Endothelial cell of umbilical vein (primary cell): ENCODE measurements at regions not wholly inside any gene's neighbourhood (a gene's known extent, or its start where the extent isn't known, plus 50 kb on each side); places are given as distances from the start of the nearest gene placed in this dataset.

Experiments used
- BruUV-seq: library from RNA; stranded (reverse); fragments of 400-500 nt; replicated peaks from 2 replicates; lab custom pipeline; 2021; lab: Mats Ljungman, UMichigan
- CTCF ChIA-PET: fragments of 300-600, 350-600 bp; sonication (Branson Sonifier 250); formaldehyde crosslinking; loops from one replicate; lab custom pipeline; 2021; ENCODE audit warnings: antibody characterized with exemption, inconsistent platforms; lab: Charles Lee
- POLR2A ChIA-PET: fragments of 300-600, 350-600 bp; sonication (Branson Sonifier 250); formaldehyde crosslinking; loops from one replicate; lab custom pipeline; 2021; ENCODE audit warnings: antibody characterized with exemption, inconsistent platforms; lab: Charles Lee
- DNase-seq: peaks from one replicate; pipeline ENCODE4 v3.0.0-alpha.2; 2011; ENCODE audit warnings: low read depth, low spot score
- FAIRE-seq: peaks from 2 replicates; lab custom pipeline; 2011; peaks lifted over from hg19 to GRCh38; lab: Jason Lieb, UNC
- H2AFZ ChIP-seq: 2 replicates; pipeline ENCODE4 v1.6.0; 2012; ENCODE audit warnings: low read depth, low read length, control low read depth, inconsistent platforms
- H3K27ac ChIP-seq: 2 replicates; pipeline ENCODE4 v1.5.1; 2011; ENCODE audit warnings: low read depth, mild to moderate bottlenecking, control low read depth, low read length, moderate library complexity; ENCODE audit not compliant: insufficient read depth
- H3K27me3 ChIP-seq, 2 experiments: 2 replicates each; pipeline versions ENCODE4 v1.6.0 to v1.6.1; 2011; ENCODE audit warnings: low read length in 2 of 2, mixed read lengths in 1 of 2; ENCODE audit not compliant: control insufficient read depth in 2 of 2, insufficient read depth in 2 of 2
- H3K36me3 ChIP-seq, 2 experiments: 2 replicates in 1 of 2; 3 replicates in 1 of 2; pipeline ENCODE4 v1.5.1; 2011; ENCODE audit warnings: low read length in 2 of 2, mild to moderate bottlenecking in 1 of 2, moderate library complexity in 1 of 2; ENCODE audit not compliant: control insufficient read depth in 2 of 2, insufficient read depth in 2 of 2; ENCODE audit errors: extremely low read depth in 1 of 2
- H3K4me1 ChIP-seq: 3 replicates; pipeline ENCODE4 v1.5.1; 2011; ENCODE audit warnings: mild to moderate bottlenecking, low read length; ENCODE audit not compliant: control insufficient read depth, insufficient read depth; ENCODE audit errors: extremely low read depth
- H3K4me2 ChIP-seq: 2 replicates; pipeline ENCODE4 v1.6.1; 2011; ENCODE audit warnings: low read length, control low read depth, mixed read lengths; ENCODE audit not compliant: insufficient read depth
- H3K4me3 ChIP-seq, 3 experiments: fragments of 200-600 bp in 1 of 3; sonication (generic), shearing (Covaris generic) in 1 of 3; replicated peaks in 1 of 3; 2 replicates each; pipeline ENCODE4 v1.5.1; 2011 to 2016; ENCODE audit warnings: control low read depth in 3 of 3, low read length in 3 of 3, mild to moderate bottlenecking in 2 of 3, inconsistent platforms in 1 of 3, low read depth in 1 of 3, moderate library complexity in 1 of 3; ENCODE audit not compliant: insufficient read depth in 1 of 3
- H3K79me2 ChIP-seq: 2 replicates; pipeline ENCODE4 v1.6.0; 2012; ENCODE audit warnings: low read length, inconsistent platforms; ENCODE audit not compliant: control insufficient read depth, insufficient read depth
- H3K9ac ChIP-seq: replicated peaks from 2 replicates; pipeline ENCODE3; 2011; ENCODE audit warnings: low read length, control low read depth; ENCODE audit not compliant: insufficient read depth; ENCODE audit errors: extremely low read depth
- H3K9me1 ChIP-seq: replicated peaks from 3 replicates; pipeline ENCODE4 v1.6.0; 2011; ENCODE audit warnings: mild to moderate bottlenecking, low read length; ENCODE audit not compliant: control insufficient read depth, insufficient read depth; ENCODE audit errors: extremely low read depth
- H3K9me3 ChIP-seq: replicated peaks from 2 replicates; pipeline ENCODE4 v1.5.1; 2012; ENCODE audit warnings: low read length, inconsistent platforms; ENCODE audit not compliant: control insufficient read depth, insufficient read depth
- H4K20me1 ChIP-seq: replicated peaks from 2 replicates; pipeline ENCODE3; 2011; ENCODE audit warnings: mild to moderate bottlenecking, low read length; ENCODE audit not compliant: control insufficient read depth, insufficient read depth; ENCODE audit errors: extremely low read depth
- EZH2 ChIP-seq: IDR thresholded peaks from 2 replicates; pipeline ENCODE4 v1.6.1; 2012; ENCODE audit warnings: borderline replicate concordance, low read depth, mild to moderate bottlenecking, moderate library complexity, low read length, inconsistent platforms; ENCODE audit not compliant: severe bottlenecking
- FOS ChIP-seq: IDR thresholded peaks from 2 replicates; pipeline ENCODE4 v1.6.1; 2011; ENCODE audit warnings: mild to moderate bottlenecking, low read length, moderate library complexity, borderline replicate concordance; ENCODE audit not compliant: insufficient read depth
- GATA2 ChIP-seq: IDR thresholded peaks from 2 replicates; pipeline ENCODE4 v1.7.0; 2011; ENCODE audit warnings: low read depth, mild to moderate bottlenecking, moderate library complexity, mixed read lengths, low read length; ENCODE audit not compliant: insufficient read length, insufficient read depth
- JUN ChIP-seq: IDR thresholded peaks from 2 replicates; pipeline ENCODE4 v1.6.1; 2011; ENCODE audit warnings: borderline replicate concordance, low read depth; ENCODE audit not compliant: insufficient read length, insufficient read depth
- MYC ChIP-seq: IDR thresholded peaks from one replicate; pipeline ENCODE4 v1.6.1; 2011; ENCODE audit warnings: mild to moderate bottlenecking, low read depth, low read length
- POLR2A ChIP-seq: IDR thresholded peaks from 2 replicates; pipeline ENCODE4 v1.6.1; 2012; ENCODE audit warnings: low read depth, mild to moderate bottlenecking, control low read depth, low read length
- POLR2AphosphoS5 ChIP-seq: IDR thresholded peaks from 2 replicates; pipeline ENCODE4 v1.6.1; 2012; ENCODE audit warnings: low read depth, mild to moderate bottlenecking, control low read depth, low read length, moderate library complexity; ENCODE audit not compliant: insufficient read depth
- dilution Hi-C: fragments of 300-500 bp; cut with MboI; formaldehyde crosslinking; loops from one replicate; pipeline ENCODE4 v1.15.0; 2019; ENCODE audit warnings: low sequenced_read_pairs; ENCODE audit not compliant: extremely low pct_ligation_motif_present
- intact Hi-C: fragments of 100-400 bp; cut with micrococcal nuclease; formaldehyde crosslinking; loops from one replicate; pipeline ENCODE4 v1.10.0; 2022
- TF ChIP-seq, protein P1 (sequence below), 2 donors: IDR thresholded peaks; 1 replicate in 1 of 2; 2 replicates in 1 of 2; pipeline ENCODE4 v1.5.1; 2011; ENCODE audit warnings: low read length in 2 of 2, mild to moderate bottlenecking in 2 of 2, moderate library complexity in 2 of 2, control low read depth in 1 of 2, inconsistent platforms in 1 of 2, low read depth in 1 of 2; ENCODE audit not compliant: insufficient read depth in 1 of 2; ENCODE audit errors: extremely low read depth in 1 of 2
- TF ChIP-seq, protein P2 (sequence below): IDR thresholded peaks from 2 replicates; pipeline ENCODE4 v1.6.1; 2011; ENCODE audit not compliant: insufficient read depth, insufficient read length

DNA sequence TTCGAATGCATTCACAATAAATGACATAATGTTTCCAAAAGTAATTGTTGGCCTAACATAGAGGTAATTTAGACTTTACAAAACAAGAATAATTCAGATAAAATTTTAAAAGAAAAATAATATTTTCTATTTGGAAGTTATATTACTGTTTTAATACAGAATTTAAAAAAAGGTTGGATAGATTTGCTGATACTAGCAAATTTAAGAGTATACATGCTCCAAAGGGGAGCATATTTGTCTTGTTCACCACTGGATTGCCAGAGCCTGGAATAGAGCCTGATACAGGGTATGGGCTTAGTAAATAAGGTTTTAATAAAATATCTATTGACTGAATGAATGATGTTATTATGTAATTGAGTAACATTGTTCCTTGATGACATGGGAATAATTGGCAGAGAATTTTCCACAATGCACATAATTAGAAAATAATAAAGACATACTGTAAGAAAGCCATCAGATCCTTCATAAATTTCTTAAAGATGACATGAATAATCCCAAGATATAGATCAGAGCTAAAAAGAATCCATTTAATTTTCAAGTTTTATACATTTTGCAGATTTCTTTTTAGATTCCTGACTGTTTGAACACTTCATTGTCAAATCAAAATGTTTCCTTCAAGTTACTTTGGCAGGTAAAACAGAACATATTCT lies 305.3 kb downstream of the SLC6A15 start:
- Histone ChIP-seq H3K9me3 (no peaks in the 10 kb centered on the region), H3K4me3 (no peak overlapping the region), H3K36me3 (no peaks in the 10 kb centered on the region), H3K27ac (no peak overlapping the region), H4K20me1 (no peaks in the 10 kb centered on the region), H3K4me1 (peaks cover 3% of the 10 kb centered on the region), H3K9me1 (no peaks in the 10 kb centered on the region), H2AFZ (no peak overlapping the region), H3K4me2 (no peak overlapping the region), H3K27me3 (no peaks in the 10 kb centered on the region), H3K9ac (no peak overlapping the region), H3K79me2 (no peaks in the 10 kb centered on the region)
- dilution Hi-C loops (no loop called here), intact Hi-C loops (no loop called here)
- no peak for TF ChIP-seq JUN
- TF ChIP-seq GATA2, result no peak
- TF ChIP-seq MYC, result no peak
- TF ChIP-seq, protein P1, sequence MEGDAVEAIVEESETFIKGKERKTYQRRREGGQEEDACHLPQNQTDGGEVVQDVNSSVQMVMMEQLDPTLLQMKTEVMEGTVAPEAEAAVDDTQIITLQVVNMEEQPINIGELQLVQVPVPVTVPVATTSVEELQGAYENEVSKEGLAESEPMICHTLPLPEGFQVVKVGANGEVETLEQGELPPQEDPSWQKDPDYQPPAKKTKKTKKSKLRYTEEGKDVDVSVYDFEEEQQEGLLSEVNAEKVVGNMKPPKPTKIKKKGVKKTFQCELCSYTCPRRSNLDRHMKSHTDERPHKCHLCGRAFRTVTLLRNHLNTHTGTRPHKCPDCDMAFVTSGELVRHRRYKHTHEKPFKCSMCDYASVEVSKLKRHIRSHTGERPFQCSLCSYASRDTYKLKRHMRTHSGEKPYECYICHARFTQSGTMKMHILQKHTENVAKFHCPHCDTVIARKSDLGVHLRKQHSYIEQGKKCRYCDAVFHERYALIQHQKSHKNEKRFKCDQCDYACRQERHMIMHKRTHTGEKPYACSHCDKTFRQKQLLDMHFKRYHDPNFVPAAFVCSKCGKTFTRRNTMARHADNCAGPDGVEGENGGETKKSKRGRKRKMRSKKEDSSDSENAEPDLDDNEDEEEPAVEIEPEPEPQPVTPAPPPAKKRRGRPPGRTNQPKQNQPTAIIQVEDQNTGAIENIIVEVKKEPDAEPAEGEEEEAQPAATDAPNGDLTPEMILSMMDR (IDR thresholded peaks at IDR 0.05; ENCODE audit: extremely low read depth in 1 of 2, insufficient read depth in 1 of 2, low read depth in 1 of 2, low read length in 2 of 2), result no peak
- no peak for TF ChIP-seq POLR2AphosphoS5
- TF ChIP-seq POLR2A, result no peak
- TF ChIP-seq EZH2, result no peak
- no peak for TF ChIP-seq FOS
- TF ChIP-seq, protein P2, sequence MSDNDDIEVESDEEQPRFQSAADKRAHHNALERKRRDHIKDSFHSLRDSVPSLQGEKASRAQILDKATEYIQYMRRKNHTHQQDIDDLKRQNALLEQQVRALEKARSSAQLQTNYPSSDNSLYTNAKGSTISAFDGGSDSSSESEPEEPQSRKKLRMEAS, result no peak
- ChIA-PET CTCF (no interaction called here), POLR2A (no interaction called here)
- no peak for DNase-seq
- no peak for FAIRE-seq
- BruUV-seq, result no TSS peak
